CD14-positive monocyte (primary cell): ENCODE measurements at regions not wholly inside any gene's neighbourhood (a gene's known extent, or its start where the extent isn't known, plus 50 kb on each side); places are given as distances from the start of the nearest gene placed in this dataset.

Experiments
- DNase-seq, 3 donors: peaks; one replicate each; pipeline ENCODE4 v3.0.0-alpha.2; 2011 to 2022
- H2AFZ ChIP-seq: 2 replicates; pipeline ENCODE4 v1.6.0; 2012; ENCODE audit warnings: mild to moderate bottlenecking, low read depth, low read length, inconsistent platforms; ENCODE audit not compliant: insufficient read depth, poor library complexity, severe bottlenecking
- H3K27ac ChIP-seq, 2 donors: 1 replicate in 1 of 2; 2 replicates in 1 of 2; pipeline ENCODE4 v1.5.1; 2012 to 2013; ENCODE audit warnings: low read length in 2 of 2, control low read depth in 1 of 2, inconsistent platforms in 1 of 2, low read depth in 1 of 2, mild to moderate bottlenecking in 1 of 2
- H3K27me3 ChIP-seq, 2 donors: one replicate each; pipeline versions ENCODE4 v1.6.0 to v1.6.1; 2011 to 2013; ENCODE audit warnings: low read length in 2 of 2; ENCODE audit not compliant: control insufficient read depth in 2 of 2, insufficient read depth in 2 of 2
- H3K36me3 ChIP-seq, 2 donors: replicated peaks in 1 of 2; 1 replicate in 1 of 2; 2 replicates in 1 of 2; pipeline versions ENCODE4 v1.5.1 to v1.6.1; 2012 to 2013; ENCODE audit warnings: low read length in 2 of 2, control low read depth in 1 of 2, inconsistent platforms in 1 of 2, mild to moderate bottlenecking in 1 of 2; ENCODE audit not compliant: insufficient read depth in 2 of 2, control insufficient read depth in 1 of 2
- H3K4me1 ChIP-seq, 2 donors: 1 replicate in 1 of 2; 2 replicates in 1 of 2; pipeline versions ENCODE4 v1.5.1 to v1.6.1; 2012 to 2013; ENCODE audit warnings: low read length in 2 of 2, control low read depth in 1 of 2, inconsistent platforms in 1 of 2, mild to moderate bottlenecking in 1 of 2, moderate library complexity in 1 of 2; ENCODE audit not compliant: insufficient read depth in 2 of 2, control insufficient read depth in 1 of 2
- H3K4me2 ChIP-seq: replicated peaks from 2 replicates; pipeline ENCODE3; 2012; ENCODE audit warnings: low read length, moderate library complexity, mild to moderate bottlenecking; ENCODE audit not compliant: poor library complexity, severe bottlenecking; ENCODE audit errors: extremely low read depth
- H3K4me3 ChIP-seq, 3 experiments: fragments of 200-600 bp in 1 of 3; sonication (generic) in 1 of 3; replicated peaks in 1 of 3; 1 replicate in 2 of 3; 2 replicates in 1 of 3; pipeline ENCODE4 v1.5.1; 2011 to 2013; ENCODE audit warnings: low read length in 3 of 3, mild to moderate bottlenecking in 3 of 3, control low read depth in 2 of 3, low read depth in 2 of 3, inconsistent platforms in 1 of 3, moderate library complexity in 1 of 3
- H3K79me2 ChIP-seq: 2 replicates; pipeline ENCODE4 v1.6.0; 2012; ENCODE audit warnings: mild to moderate bottlenecking, control low read depth, inconsistent platforms, low read length, moderate library complexity; ENCODE audit not compliant: insufficient read depth
- H3K9ac ChIP-seq: 2 replicates; pipeline ENCODE4 v1.6.0; 2017; ENCODE audit warnings: low read length, mild to moderate bottlenecking; ENCODE audit not compliant: insufficient read depth, poor library complexity, severe bottlenecking
- H3K9me3 ChIP-seq, 2 donors: replicated peaks in 1 of 2; 1 replicate in 1 of 2; 2 replicates in 1 of 2; pipeline versions ENCODE4 v1.5.1 to v1.6.1; 2012 to 2013; ENCODE audit warnings: low read length in 2 of 2, control low read depth in 1 of 2; ENCODE audit not compliant: control insufficient read depth in 1 of 2, insufficient read depth in 1 of 2
- H4K20me1 ChIP-seq: 2 replicates; pipeline ENCODE4 v1.6.0; 2012; ENCODE audit warnings: mild to moderate bottlenecking, low read length, control low read depth, moderate library complexity; ENCODE audit not compliant: insufficient read depth
- H3K27ac Mint-ChIP-seq, 7 donors: one replicate each; pipeline ENCODE4 v1.8.0; 2020; ENCODE audit warnings: mild to moderate bottlenecking in 7 of 7, mixed read lengths in 7 of 7, moderate library complexity in 6 of 7, inconsistent platforms in 2 of 7
- H3K27me3 Mint-ChIP-seq, 3 donors: one replicate each; pipeline ENCODE4 v1.8.0; 2021 to 2022; ENCODE audit warnings: low read depth in 3 of 3, mild to moderate bottlenecking in 3 of 3, mixed read lengths in 3 of 3, moderate library complexity in 3 of 3, inconsistent platforms in 1 of 3
- H3K36me3 Mint-ChIP-seq, 2 donors: one replicate each; pipeline ENCODE4 v1.8.0; 2020; ENCODE audit warnings: mixed read lengths in 2 of 2, inconsistent platforms in 1 of 2, mild to moderate bottlenecking in 1 of 2
- H3K4me1 Mint-ChIP-seq: one replicate; pipeline ENCODE4 v1.8.0; 2020; ENCODE audit warnings: mild to moderate bottlenecking, mixed read lengths
- H3K4me3 Mint-ChIP-seq, 2 donors: one replicate each; pipeline ENCODE4 v1.8.0; 2020; ENCODE audit warnings: mild to moderate bottlenecking in 2 of 2, mixed read lengths in 2 of 2, moderate library complexity in 1 of 2
- H3K9me3 Mint-ChIP-seq, 7 donors: one replicate each; pipeline ENCODE4 v1.8.0; 2020 to 2022; ENCODE audit warnings: mixed read lengths in 7 of 7, mild to moderate bottlenecking in 6 of 7, moderate library complexity in 6 of 7, inconsistent platforms in 2 of 7
- CTCF ChIP-seq: fragments of 200-600 bp; IDR thresholded peaks from one replicate; pipeline ENCODE4 v1.8.0; 2022; ENCODE audit warnings: antibody characterized with exemption, mild to moderate bottlenecking
- WGBS: methylation state at CpG from one replicate; pipeline ENCODE4 v1.1.5; 2013; ENCODE audit warnings: missing lambda C conversion rate; ENCODE audit not compliant: insufficient coverage; 5-methylcytosine and 5-hydroxymethylcytosine counted together
- intact Hi-C, 2 donors: fragments of 100-400 bp; cut with micrococcal nuclease; formaldehyde crosslinking; loops; one replicate each; pipeline versions ENCODE4 v1.15.0 to v1.15.1; 2023

- Mint-ChIP-seq H3K27me3 (peaks cover 4 to 11% (median 9%) of the 10 kb centered on the region in 3 donors), H3K27ac (no peak overlapping the region), H3K36me3 (no peaks in the 10 kb centered on the region), H3K4me3 (no peak overlapping the region), H3K4me1 (peaks cover 16% of the 10 kb centered on the region), H3K9me3 (peaks cover 0 to 6% (median 0%) of the 10 kb centered on the region in 7 donors)
- TF ChIP-seq CTCF = no peak
- H3K4me1 ChIP-seq = peaks cover 10 to 11% of the 10 kb centered on the region in 2 donors
- H3K4me3 ChIP-seq = no peak overlapping the region
- H3K9ac ChIP-seq = no peak overlapping the region
- WGBS = no CpG with 5 or more reads among the region's 3 CpGs
- H3K9me3 ChIP-seq = no peaks in the 10 kb centered on the region
- no peaks in the 10 kb centered on the region for H3K27me3 ChIP-seq
- H2AFZ ChIP-seq = no peak overlapping the region
- no peak overlapping the region for H3K27ac ChIP-seq
- intact Hi-C loops = loop anchor here in 1 of 2 donors (10.0 kb wide), 1 partner anchor 312 kb away; no protein-coding TSS in a partner anchor
- no peaks in the 10 kb centered on the region for H3K36me3 ChIP-seq
- DNase-seq = no peak
- H3K4me2 ChIP-seq = no peak overlapping the region
- H4K20me1 ChIP-seq = no peaks in the 10 kb centered on the region
- H3K79me2 ChIP-seq = no peaks in the 10 kb centered on the region
These were observed 66.3 kb upstream of the SSX2IP start for GRCh38 chr1:84756455-84757082.

- Histone ChIP-seq H3K4me3 (no peak overlapping the region), H2AFZ (no peak overlapping the region), H3K79me2 (no peaks in the 10 kb centered on the region), H3K9me3 (no peaks in the 10 kb centered on the region), H3K9ac (no peak overlapping the region), H3K27ac (no peak overlapping the region), H4K20me1 (no peaks in the 10 kb centered on the region), H3K4me2 (no peak overlapping the region), H3K36me3 (no peaks in the 10 kb centered on the region), H3K4me1 (peaks cover 10 to 11% of the 10 kb centered on the region in 2 donors), H3K27me3 (no peaks in the 10 kb centered on the region)
- Mint-ChIP-seq H3K4me3 (no peak overlapping the region), H3K27me3 (peaks cover 4 to 11% (median 9%) of the 10 kb centered on the region in 3 donors), H3K9me3 (peaks cover 0 to 6% (median 0%) of the 10 kb centered on the region in 7 donors), H3K4me1 (peaks cover 16% of the 10 kb centered on the region), H3K36me3 (no peaks in the 10 kb centered on the region), H3K27ac (no peak overlapping the region)
- TF ChIP-seq CTCF = no peak
- no CpG with 5 or more reads among the region's 3 CpGs for WGBS
- intact Hi-C loops = loop anchor here in 1 of 2 donors (10.0 kb wide), 1 partner anchor 311 kb away; no protein-coding TSS in a partner anchor
- no peak for DNase-seq
These were observed 65.7 kb upstream of the SSX2IP start for GRCh38 chr1:84756001-84756400.
